GM21390 (cell line): ENCODE measurements at regions not wholly inside any gene's neighbourhood (a gene's known extent, or its start where the extent isn't known, plus 50 kb on each side); places are given as distances from the start of the nearest gene placed in this dataset.
"Not testable (repeated sequence)": the region's sequence is repeated elsewhere in the genome, so short reads cannot be mapped to it uniquely, and the experiment has no call there.

Source experiments
- ATAC-seq: cut with Tn5 transposase; IDR thresholded peaks from one replicate; pipeline ENCODE4 v1.9.1; 2021; ENCODE audit not compliant: unreplicated experiment

GRCh38 chr2:3116371-3116770 lies 261.2 kb downstream of the EIPR1 start:
- no peak for ATAC-seq

- no peak for ATAC-seq
Observed at GRCh38 chr2:3115301-3116042, 262.1 kb downstream of the EIPR1 start.

GRCh38 chr2:3114406-3115185 lies 263.0 kb downstream of the EIPR1 start:
- no peak for ATAC-seq

- no peak for ATAC-seq
Observed at GRCh38 chr2:3113769-3114168, 263.8 kb downstream of the EIPR1 start.

GRCh38 chr2:3113122-3113521 lies 264.5 kb downstream of the EIPR1 start:
- ATAC-seq, result no peak

- ATAC-seq, result no peak
Observed at GRCh38 chr2:3112553-3112952, 265.1 kb downstream of the EIPR1 start.

- ATAC-seq, result no peak
Observed at GRCh38 chr2:3112131-3112530, 265.5 kb downstream of the EIPR1 start.

DNA sequence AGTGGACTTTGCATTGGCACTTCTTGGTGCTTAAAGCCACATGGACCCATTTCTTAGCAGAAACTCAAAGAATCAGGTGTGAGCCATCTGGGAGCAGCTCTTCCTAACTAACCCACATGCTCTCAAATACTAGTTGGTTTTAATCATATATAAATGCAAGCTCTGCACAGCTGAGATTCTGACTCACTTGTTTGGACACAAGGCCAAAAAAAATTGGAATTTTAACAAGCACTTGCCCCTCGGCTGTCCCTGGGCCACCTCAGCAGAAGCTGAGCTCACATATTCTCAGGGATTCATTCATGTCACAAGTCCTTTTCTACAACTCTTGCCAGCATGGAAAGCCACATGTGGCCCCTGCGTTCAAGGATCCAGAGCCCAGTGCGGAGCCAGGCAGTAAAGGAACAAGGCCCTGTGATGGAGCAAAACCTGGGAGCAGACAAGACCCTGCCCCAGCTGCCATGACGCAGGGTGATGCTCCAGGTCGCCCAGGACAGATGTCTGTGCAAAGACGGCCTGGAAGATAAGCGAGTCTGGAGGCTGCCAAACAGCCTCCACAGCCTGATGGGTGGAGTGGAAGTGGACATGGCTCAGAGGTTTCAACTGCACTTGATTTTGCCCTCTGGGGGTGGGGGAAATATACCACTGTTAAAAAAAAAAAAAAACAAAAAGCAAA lies 266.5 kb downstream of the EIPR1 start:
- ATAC-seq, result no peak

DNA sequence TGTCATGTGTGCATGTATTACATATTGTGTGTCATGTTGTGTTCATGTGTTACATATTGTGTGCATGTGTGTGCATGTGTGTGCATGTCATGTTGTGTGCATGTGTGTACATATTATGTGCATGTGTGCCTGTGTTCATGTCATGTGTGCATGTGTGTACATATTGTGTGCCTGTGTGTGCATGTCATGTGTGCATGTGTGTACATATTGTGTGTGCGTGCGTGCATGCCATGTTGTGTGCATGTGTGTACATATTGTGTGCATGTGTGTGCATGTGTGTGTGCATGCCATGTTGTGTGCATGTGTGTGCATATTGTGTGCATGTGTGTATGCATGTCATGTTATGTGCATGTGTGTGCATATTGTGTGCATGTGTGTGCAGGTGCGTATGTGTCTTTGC lies 267.1 kb downstream of the EIPR1 start:
- no peak for ATAC-seq

DNA sequence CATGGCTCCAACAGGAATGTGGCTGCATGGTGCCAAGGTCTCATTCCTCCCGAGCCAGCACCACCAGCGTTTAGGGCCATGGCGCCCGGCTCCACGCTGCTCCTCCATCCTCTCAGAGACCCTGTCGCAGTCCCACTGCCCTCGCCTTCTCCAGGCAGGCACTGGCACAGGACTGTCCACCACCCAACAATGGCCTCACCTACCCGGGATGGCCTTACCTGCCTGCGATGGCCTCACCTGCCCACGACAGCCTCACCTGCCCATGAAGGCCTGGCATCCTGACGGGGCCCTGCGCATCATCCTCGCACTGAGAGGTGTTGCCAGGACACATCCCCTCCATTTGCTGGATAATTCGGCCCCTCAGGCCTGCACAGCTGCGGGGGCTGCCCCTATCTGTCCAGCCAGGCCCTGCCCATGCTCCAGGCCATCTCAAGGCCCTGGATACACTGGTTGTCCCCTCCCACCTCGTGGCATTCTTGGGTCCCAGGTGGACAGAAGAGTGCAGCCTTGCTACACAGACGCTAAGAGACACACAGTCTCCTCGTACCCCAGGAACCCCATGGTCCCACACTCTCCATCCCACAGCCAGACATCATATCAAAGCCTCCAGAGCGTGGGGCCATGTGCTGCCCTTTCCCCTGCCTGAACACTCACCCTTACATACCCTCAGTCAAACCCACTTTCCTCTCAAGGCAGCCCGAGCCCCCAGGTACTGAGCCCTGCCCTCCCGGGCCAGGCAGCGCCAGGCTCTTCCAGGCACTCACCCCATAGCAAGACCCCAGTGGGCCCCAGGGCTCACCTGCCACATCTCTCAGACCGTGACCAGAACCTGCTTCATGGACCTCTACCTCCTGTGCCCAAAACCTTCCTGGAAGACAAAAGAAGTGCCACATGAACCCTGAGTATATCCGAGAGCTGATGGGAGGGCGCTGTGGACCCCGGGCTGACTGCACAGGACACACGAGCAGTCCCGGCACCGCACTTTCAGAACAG lies 268.6 kb downstream of the EIPR1 start:
- no peak for ATAC-seq

- no peak for ATAC-seq
Observed at GRCh38 chr2:3108105-3108504, 269.5 kb downstream of the EIPR1 start.

- no peak for ATAC-seq
Observed at GRCh38 chr2:3107567-3107966, 270.1 kb downstream of the EIPR1 start.

- ATAC-seq, result no peak
Observed at GRCh38 chr2:3105814-3106569, 271.6 kb downstream of the EIPR1 start.

- not testable (repeated sequence) for ATAC-seq
Observed at GRCh38 chr2:3104958-3105813, 272.4 kb downstream of the EIPR1 start.

GRCh38 chr2:3104261-3104660 lies 273.4 kb downstream of the EIPR1 start:
- ATAC-seq, result no peak

DNA sequence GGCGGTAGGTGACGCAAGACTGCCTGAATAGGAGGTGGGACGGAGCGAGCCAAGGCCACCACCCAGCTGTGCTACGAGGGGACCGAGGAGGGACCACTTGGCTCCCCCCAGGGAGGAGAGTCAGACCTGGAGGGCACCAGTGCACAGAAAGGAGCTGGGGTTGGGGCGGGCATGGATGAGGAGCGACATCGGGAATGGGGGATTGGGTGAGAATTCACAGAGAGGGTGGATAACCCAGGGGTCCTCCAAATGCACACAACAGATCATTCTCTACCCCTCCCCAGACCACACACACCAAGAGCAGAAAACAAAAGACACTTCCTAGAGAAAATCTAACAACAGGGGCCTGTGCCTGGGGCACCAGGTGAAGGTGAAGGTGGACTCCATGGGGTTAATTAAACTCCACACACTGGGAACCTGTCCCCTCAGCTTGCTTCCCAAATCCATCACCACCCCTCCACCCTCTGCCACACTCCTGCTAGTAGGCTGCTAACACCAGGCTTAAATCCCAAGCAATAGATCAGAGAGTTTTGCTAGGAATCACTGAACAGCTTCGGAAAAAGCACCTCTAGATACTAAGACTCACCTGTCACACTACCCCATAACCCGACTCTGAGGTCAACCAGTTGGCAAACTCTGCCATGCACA lies 274.6 kb downstream of the EIPR1 start:
- no peak for ATAC-seq

DNA sequence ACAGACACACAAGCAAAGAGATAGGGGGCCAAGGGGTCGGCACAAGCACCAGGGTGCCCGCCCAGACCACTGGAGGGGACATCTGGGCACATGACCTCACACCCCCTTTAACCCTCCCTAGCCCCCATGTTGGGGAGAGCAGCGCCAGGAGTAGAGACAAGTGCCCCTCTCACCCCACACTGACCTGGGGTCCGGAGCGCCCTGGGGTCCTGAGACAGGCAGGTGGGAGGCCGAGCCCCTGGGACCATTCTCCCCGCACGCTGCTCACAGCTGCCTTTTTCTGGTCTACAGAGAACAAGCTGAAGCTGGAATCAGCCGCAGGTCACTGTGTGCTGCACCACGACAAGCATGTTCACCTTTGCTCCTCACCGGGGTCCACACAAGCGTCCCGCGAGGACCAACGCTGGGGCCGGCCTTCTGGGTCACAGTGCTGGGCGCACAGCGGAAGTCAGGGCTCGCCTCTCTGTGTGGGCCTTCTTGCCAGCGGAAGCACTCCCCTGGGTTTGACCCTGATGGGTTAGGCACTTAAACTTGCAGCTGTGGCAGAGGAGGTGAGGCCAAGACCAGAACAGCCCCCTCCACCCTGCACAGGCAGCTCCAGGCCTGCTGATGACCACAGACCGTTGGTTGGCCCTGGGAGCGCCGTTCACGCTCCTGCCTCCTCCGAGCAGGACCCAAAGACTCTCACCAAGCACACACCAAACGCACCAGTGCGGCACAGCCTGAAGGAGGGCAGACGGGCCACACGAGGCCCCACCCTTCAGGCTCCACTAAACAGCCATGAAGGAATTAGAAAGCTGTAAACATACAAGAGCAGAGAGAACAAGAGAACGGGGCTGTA lies 275.3 kb downstream of the EIPR1 start:
- no peak for ATAC-seq
